ENCODE measurements at regions not wholly inside any gene's neighbourhood (a gene's known extent, or its start where the extent isn't known, plus 50 kb on each side); places are given as distances from the start of the nearest gene placed in this dataset.
A peak's percentile ranks its signal among the peaks of the same experiment; 100 is the strongest.

DNA sequence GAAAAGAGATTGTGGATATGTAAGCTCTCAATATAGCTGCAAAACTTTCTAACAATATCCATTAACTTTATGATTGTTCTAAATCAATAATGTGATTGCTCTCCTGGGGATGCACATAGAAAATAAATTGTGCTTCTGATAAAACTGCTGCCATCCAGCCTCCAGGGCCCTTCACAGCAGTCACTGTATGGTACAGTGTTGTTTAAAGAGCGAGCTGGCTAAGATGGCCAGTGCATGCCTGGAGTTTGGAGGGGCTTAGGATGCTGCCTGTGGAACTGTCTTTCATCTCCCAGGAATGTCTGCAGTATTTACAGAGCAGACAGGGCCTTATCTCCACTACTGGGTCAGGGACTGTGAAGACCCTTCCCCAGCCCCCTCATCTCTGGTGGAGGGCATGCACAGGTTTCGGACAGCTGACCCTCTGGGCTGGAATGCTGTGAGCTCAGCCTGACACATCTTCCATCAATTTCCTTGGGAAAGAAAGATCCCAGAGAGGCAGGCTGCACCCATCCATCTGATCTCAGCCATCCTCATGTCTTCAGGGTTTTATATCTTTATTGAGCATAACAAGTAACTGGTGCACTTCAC lies 137.0 kb downstream of the PLPP3 start:
- no peak for DNase-seq

DNA sequence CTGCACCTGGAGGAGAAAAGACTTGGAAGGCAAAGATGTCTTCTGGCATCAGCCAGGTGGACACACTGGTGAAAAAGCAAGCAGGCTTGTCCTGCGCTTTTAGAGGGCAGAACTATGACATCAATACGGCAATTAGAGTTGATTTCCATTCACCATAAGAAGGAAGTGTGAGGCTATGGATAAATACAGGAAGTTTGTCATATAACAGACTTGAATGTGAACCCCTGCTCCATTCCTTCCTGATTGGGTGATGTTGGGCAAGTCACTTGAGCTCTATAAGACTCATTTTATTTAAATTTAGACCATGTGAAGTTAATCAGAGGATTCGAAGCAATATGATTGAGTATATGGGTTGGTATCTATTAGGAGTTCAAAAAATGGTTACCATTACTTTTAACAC lies 137.8 kb downstream of the PLPP3 start:
- DNase-seq: peak; percentile 34 to 63 (median 60)

DNA sequence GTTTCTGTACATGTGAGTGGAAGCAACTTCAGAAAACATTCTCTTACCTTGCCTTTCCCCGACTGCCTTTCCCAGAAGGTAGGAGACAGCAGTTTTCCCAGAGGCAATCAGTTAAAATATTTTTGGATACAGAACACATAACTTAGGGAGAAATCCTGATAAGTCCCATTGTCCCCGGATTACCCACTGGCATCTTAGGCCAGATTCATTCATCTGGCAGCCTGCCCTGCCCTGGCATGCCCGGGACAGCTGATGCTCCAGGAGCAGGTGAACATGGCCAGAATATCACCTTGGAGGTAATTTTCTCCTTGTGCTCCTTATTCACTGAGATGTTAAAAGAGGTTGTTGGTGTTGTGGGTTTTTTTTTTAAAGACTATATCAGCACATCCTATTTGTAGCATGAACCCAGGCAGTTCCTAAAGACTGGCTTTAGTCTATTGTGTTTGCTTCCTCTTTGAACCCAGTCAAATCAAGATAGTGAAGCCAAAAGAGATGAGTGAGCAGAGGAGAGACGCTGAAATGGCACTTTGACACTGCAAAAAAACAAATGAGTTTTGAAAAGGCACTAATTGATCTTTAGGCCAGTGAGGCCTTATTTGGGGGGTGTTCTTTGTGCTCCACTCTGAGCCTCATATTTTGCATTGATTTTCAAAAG lies 139.6 kb downstream of the PLPP3 start:
- DNase-seq: no peak

DNA sequence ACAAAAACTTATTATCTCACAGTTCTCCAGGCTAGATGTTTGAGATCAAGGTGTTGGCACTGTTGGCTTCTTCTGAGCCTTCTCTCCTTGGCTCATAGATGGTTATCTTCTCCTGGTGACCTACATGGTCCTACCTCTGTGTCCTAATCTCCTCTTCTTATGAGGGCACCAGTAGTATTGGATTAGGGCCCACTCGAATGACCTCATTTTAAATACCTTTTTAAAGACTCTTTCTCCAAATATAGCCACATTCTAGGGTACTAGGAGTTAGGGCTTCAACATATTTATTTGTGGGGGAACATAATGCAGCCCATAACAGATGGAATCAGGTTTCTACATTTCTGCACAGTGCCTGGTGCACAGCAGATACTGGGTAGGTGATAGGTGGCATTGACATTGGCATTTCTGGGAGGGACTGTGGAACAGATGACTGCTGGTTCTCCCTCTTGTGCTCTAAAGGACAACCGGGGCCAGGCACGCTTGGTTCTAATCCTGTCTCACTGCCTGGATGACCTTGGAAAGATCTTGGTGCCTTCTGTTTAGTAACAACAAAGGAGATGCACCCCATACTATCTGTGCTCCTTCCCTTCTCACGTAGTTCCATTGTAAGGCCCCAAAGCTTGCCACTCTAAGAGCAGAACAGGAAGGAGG lies 140.3 kb downstream of the PLPP3 start:
- no peak for DNase-seq

DNA sequence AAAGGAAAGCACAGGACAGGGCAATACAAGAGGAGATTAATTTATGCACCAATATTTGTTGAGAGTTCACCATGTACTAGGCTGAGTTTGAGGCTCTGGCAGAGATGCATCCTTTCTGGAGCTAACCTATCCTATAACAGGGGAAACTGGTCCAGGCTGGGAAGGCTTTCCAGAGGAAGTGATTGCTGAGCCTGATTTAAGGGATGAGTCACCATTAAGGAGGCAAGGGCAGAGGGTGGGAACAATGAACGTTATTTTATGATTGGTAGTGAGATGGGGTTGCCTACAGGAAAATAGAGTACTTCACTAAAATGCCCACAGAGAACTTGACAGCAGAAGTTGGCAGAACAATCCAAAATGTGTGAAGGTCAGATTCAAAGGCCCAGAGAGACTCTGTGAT lies 141.4 kb downstream of the PLPP3 start:
- peak in 2 of 3 donors; percentile 33 to 36 for DNase-seq

DNA sequence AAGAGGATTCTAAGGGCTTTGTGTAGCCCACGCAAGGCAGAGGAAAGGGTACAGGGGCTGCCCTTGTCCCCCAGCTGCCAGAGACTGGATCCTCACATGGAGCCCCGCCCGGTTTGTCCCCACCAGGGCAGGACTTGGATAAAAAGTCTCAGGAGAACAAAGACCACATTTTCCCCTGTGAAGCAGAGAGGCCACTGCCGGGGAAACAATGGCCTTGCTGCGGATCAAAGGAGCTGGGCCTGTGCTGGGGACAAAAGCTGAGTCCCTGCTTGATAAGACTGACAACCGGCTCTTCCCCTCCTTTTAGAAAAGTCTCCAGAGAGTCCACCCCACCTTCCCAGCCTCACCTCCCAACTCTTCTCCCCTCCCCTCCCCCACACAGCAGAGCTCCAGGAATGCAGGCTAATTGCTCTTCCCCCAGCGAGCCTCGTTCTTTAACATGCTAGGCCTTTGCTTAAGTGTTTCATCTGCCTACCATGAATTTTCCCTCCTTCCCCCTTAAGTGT lies 142.4 kb downstream of the PLPP3 start:
- no peak for DNase-seq

DNA sequence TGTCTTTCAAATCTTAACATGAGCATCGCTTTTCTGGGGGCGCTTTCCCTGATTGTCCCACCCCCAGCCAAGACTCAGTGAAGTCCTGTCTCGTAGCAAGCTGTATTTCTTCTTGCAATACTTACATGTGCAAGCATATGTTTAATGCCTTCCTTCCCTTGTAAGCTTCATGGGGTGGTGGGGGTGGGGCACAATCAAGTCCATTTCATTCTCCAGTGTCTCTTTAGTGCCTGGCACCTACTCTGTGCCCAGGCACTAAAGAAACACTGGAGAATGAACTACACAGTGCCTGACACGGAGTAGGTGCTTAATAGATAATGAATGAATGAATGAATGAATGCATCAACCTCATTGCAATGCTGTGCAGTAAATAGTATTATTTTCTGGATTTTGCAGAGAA lies 143.1 kb downstream of the PLPP3 start:
- no peak for DNase-seq

DNA sequence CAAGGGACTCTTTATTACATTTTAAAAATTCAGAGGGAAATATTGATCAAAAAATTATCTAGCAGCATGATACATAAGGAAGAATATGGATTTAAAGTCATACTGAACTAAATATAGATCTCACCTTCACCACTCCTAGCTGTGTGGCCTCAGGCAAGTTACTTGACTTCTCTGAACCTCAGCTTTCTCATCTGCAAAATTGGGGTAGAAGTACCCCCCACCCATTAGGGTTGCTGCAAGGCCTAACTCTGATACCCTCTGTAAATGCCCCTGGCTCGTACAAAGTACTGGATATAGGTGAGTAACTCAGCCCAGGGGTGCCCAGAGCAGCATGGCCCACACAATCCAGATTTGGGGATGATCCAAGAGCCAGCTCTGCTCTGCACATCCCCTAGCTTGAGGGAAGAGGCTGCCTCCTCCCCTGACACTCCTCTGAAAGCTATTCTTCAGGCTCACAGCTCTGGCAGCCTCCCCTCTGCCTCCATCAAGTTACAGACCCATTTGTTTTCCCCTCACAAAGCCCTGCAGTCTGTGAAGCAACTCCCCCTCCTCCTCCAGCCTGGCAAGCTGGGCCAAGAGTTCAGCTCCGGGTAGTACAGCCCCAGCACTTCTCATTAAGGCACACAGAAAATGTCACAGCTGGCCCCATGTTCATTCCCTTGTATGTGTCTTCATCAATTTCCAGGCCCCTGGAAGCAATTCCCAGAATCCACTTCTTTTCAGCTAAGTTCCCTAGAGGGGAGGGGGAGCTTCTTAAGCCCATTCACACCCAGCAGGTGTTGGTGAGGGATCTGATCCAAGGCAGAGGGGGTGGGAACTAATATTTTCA lies 143.7 kb downstream of the PLPP3 start:
- no peak for DNase-seq

DNA sequence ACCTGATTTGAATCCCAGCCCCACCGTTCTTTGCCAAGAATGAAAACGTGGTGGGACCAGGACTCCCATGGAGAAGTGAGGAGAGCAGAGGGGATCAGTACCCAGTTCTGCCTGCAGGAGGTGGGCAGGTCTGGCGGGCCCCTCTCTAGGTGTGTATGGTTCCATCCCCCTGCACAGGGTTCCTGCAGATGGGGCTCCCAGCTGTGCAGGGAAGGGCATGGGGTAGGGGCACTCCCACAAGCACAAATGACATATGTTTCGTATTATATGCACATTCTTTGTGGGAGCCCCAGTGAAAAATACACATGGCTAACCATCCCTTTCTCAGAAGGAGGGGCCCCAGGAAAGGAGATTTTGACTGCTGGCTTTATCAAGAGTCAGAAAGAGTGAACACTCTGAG lies 144.6 kb downstream of the PLPP3 start:
- DNase-seq: no peak

DNA sequence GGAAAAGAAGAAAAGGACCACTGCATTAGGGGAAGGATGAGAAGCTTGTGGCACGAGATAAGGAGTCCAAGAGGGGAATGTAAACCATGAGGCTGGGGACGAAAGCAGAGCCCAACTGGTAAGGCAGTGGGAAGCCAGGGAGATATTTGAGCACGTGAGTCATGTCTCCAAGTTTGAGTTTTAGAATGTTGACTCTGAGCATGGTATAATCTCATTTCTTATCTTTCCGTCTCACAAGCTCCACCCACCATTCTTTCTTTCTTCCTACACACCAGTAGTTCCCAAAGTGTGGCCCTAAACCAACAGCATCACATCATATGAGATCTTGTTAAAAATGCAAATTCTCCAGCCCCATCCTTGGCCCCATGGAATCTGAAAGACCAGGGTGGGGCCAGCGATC lies 145.3 kb downstream of the PLPP3 start:
- no peak for DNase-seq

DNA sequence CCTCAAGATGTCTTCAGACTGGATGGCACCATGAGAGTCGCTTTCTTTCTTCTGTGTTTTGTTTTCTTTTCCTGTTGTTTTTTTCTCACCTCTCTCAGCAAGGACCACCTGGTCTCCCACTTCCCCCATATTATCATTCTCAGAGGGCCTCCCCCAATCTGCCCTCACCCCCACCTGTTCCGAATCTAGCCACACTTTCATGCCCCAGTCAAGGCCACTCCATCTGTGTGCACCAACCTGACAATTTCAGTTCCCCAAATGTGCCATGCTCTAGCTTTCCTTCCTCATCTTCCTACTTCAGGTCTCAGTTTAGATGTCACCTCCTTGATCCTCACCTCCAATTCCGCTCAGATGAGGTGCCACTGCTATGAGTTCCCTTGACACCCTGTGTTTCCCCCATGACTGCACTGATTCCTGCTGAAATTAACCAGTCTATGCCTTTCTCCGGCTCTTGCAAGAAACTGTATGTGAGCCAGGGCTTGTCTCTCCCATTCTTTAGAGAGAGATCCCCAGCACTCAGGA lies 146.2 kb downstream of the PLPP3 start:
- DNase-seq: no peak

DNA sequence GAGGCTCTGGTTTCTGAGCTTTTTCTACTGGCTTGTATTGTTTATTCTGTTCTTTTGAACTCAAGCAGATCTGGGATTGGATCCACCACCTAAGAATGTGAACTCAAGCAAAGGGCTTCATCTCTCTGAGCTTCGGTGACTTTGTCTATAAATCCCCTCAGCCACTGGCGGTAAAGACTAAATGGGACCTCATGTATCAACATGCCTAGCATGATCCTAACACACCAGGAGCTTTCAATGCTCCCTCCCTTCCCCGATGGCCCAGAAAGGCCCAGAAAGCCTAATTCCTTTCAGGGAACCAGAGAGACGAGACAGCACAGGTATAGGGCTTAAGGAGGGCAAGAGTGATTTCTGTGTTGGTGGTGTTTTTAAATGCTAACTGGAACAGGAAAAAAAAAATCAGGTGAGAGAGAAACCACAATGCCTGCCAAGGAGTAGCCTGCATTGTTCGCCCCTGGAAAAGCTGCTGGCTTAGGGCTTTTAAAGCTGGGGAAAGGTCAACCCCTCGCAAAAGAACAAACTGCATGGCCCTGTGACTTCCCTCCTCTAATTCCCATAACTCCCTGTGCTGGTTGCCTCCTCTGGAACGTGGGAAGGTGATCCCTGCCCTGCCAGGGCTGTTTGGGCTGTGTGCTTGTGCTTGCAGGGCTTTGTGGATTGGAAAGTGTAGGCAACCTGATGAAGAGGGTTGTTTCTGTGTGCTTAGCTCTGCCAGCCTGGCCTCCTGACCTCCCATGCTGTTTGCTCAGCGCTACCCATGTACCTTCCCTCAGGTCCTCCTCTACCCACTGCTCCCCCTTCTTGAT lies 147.0 kb downstream of the PLPP3 start:
- no peak for DNase-seq

DNA sequence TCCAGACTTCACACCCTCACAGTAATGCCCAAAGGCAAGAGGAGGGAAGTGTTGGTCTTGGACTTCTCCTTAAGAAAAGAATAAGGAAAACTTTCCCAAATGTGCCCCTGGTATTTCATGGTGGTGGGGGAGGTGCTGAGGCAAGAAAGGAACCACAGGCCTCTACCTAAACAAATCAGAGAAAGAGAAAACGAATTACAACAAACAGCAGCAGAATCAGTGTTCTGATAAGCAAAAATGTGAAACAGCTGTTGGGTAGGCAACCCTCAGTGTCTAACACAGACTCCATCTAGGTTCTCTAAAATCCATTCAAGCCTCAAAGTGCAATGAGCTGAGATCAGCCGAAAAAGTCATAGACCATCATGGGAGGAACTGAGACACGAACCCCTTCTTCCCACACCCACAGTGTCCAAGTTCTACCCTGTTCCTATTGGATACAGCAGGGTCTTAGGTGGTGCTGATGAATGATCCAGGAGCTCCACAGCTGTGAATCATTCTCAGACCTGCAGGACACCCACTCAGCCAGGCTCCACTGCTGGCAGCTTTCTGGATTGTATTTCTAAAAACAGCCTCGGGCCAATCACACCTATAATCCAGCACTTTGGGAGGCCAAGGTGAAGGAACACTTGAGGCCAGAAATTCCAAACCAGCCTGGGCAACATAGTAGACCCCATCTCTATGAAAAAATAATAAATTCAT lies 149.1 kb downstream of the PLPP3 start:
- no peak for DNase-seq

DNA sequence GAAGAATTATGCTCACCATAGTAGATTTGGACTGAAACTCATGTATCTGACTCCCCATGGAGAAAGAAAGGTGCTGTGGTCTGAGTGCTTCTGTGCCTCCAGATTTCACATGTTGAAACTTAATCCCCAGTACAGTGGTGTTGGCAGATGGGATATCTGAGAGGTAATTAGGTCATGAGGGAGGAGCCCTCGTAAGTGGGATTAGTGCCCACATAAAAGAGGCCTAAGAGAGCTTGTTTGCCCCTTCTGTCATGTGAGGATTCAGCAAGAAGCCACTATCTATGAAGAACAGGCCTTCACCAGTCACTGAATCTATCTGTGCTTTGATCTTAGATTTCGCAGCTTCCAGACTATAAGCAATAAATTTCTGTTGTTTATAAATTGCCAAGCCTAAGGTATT lies 150.1 kb downstream of the PLPP3 start:
- no peak for DNase-seq

DNA sequence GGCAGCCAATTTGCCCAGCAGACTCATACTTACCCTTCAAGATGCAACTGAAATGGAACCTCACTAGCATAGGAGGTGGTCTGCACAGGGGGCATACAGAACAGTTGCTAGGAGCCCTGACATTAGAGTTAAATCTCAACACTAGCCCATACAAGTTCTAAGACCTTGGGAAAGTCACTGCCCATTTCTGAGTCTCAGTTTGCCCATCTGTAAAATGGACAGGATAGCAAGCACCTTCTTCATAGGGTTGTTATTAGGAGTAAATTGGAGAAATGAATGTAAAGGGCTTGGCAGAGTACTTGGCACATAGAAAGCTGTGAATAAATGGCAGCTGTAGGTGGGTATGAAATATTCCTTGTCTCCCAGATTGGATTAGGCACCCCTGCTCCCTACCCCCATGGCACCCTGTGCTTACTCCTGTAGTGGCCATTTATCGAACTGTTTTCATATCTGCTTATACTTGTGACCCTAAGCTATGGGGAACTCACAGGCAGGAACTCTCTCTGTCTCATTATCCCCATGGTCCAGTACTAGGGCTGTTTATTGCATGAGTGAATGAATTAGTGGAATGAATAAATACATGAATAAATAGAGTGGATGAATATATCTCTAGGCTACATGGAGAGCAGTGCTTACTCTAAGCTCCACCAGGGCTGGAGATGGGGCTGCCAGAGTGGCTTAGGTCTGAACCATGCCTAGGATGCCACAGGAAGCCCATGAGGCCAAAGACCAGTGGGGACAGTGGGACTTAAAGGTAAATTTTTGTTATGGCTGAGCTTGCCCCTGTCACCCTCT lies 152.6 kb downstream of the PLPP3 start:
- DNase-seq: no peak

DNA sequence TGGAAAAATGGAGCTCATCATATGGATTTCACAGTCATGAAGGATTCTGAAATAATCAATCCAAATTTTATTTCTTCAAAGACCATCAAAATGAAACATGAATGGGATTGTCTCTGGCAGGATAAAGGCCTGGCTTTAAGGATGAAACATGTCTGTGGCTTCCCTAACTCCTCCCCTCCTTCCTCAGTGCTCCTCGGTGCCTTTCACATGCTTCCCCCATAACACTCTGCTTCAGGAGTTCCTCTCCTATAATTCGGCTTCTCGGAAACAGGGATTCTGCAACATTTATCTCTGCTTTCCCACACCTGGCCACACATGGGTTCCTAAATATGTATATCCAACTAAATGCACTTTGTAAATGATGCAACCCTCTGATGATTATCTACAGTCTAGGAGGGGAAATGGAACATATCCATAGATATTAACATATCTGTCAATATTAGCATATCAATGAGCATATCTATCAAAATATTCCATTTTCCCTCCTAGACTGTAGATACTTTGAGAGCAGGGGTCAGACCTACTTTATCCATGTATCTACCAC lies 153.8 kb downstream of the PLPP3 start:
- DNase-seq: no peak

DNA sequence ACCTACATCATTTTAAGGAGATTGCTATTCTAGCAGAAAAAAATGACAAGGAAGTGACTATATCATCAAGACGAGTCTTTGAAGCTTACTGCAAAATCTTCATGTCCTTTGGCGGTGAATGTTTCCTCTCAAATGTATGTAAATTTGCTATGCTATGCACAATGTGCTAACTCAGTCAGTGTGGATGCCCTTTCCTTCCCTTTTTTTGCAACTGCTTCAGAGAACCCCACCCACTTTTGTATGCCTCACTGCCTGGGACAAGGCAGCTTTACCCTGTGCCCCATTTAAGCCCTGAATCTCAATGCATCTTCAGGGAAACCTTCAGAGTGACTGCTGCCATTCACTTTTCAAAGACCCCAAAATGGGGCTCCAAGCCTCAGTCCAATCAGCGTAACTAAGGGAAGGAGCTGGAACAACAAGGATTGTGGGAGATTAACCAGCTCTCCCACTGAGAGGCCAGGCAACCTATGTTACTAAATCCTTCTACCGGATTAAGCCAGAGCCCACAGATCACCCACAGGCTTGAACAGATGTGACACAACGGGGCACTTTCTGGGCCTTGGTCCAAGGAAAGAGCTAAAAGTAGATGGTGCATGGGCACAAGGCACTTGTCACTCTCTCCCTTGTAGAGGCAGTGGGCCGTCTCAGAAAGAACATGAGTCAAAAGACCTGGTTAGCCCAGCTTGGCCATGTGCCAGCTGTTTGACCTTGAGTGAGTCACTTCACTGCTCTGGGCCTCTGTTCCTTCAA lies 154.4 kb downstream of the PLPP3 start:
- peak; percentile 84 to 92 (median 89) for DNase-seq

DNA sequence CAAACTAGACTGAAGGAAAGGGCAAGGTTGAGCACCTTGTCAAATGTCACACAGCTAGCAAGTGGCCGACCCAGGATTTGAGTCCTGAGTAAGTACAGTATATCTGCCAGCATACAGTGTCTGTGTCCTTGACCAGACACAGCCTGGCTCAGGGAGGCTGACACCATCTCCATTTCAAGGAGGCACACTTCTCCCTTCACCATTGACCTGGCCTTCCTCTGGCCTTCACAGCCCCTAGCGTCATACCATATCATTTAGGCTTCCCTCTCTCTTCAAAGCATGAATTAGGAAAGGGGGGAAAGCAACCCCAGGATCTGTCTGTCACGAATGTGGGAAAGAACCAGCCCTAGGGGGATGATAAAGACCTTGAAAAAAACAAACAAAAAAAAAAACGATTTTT lies 155.6 kb downstream of the PLPP3 start:
- DNase-seq: no peak

DNA sequence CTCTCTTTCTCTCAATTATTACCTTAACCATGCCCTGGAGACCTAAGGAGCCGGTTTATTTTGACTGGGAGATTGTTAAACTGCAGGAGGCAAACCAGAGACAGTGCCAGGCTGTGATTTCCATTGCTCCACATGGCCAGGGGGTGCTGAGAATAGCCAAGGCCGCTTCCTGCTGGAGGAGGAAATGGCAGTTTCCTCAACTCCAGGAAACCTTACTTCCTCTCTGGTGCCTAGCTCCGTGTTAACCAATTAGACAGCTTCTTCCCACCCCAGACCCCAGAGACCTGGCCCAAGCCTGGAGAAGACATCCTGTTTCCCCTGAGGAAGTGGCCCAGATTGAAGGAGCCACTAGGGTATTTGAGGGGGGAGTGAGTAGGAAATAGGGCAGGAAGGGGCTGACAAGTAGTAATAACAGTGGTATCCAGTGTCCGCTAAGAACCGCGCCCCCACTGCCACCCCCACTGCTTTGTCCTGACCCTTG lies 161.2 kb downstream of the PLPP3 start:
- no peak for DNase-seq

DNA sequence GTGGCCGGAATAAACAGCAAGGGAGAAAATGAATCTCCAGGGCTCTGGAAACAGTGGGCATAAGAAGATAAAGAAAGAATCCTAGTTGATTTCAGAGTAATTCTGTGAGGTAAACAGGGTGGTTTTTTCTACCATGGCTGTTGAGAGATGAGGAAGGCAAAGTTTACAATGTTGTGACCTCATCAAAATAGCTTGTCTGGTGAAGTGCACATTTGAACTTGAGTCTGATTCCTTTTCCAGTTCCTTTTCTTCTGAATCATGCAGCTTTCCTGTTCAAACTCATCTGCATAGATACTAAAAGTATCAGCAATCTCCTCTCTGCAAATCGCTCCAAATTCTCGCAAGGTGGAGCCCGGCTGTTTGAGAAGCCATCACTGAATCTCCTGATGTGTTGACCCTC lies 161.7 kb downstream of the PLPP3 start:
- peak; percentile 42 to 78 (median 73) for DNase-seq
